ENCODE measurements at regions not wholly inside any gene's neighbourhood (a gene's known extent, or its start where the extent isn't known, plus 50 kb on each side); places are given as distances from the start of the nearest gene placed in this dataset.

DNA sequence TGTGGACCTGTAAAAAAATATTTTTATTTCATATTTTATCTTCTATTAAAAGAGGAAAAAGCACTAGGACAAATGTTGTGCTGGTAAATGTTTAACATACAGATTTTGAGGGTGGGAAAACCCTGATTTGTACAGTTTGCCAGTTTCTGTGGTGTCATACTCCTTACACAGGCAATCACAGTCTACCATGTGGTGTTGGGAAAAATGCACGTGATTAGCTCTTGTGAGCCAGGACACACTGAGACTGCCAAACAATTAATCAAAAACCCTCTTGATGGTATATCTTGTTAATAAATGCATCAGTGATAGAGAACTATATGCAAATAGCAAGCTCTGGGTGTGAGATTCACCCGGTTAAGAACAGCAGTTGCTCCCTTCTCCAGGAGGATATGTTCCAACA lies 136.5 kb upstream of the ZC3H11B start:
- WGBS, 2 donors, result 40 to 44% methylated on average over 2 of the region's 2 CpGs
- TF ChIP-seq POLR2A (IDR thresholded peaks at IDR 0.05) (no peak), CTCF (IDR thresholded peaks at IDR 0.05) (no peak)
- DNase-seq (ENCODE audit: low spot score in 2 of 2), result no peak
- H3K4me3 ChIP-seq (ENCODE audit: low read depth, poor library complexity, severe bottlenecking), result no peak overlapping the region
- intact Hi-C loops (cut with DNase I; ENCODE audit: low total_unique reads), result no loop called here

DNA sequence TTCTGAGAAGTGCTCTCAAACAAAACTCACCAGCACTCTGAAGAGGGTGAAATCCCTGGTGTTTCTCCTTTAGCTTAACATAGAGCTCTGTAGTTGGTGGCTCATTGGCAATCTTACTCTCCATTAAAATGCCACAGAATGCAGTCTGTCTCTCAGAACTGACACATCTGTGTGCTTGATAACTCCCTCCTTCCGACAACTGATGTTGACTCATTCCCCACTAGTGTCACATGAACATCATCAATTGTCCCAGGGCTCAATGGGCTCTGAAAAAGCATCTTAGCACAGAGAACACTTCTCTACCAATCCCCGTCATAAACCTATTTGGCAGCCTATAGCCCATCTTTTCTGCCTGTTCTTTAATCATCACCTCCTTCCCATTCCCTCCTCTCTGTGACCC lies 133.2 kb upstream of the ZC3H11B start:
- H3K4me3 ChIP-seq (ENCODE audit: low read depth, poor library complexity, severe bottlenecking), result no peak overlapping the region
- no peak for DNase-seq (ENCODE audit: low spot score in 2 of 2)
- no peak for TF ChIP-seq POLR2A (IDR thresholded peaks at IDR 0.05)
- no peak for TF ChIP-seq CTCF (IDR thresholded peaks at IDR 0.05)
- intact Hi-C loops (cut with DNase I; ENCODE audit: low total_unique reads), result no loop called here
- 96 to 98% methylated on average over 2 of the region's 2 CpGs for WGBS, 2 donors

GRCh38 chr1:219744652-219745469 lies 132.0 kb upstream of the ZC3H11B start:
- WGBS, 2 donors, result 58 to 68% methylated on average over 3 of the region's 3 CpGs
- no peak for DNase-seq (ENCODE audit: low spot score in 2 of 2)
- TF ChIP-seq POLR2A (IDR thresholded peaks at IDR 0.05) (no peak), CTCF (IDR thresholded peaks at IDR 0.05) (no peak)
- intact Hi-C loops (cut with DNase I; ENCODE audit: low total_unique reads), result no loop called here
- no peak overlapping the region for H3K4me3 ChIP-seq (ENCODE audit: low read depth, poor library complexity, severe bottlenecking)

DNA sequence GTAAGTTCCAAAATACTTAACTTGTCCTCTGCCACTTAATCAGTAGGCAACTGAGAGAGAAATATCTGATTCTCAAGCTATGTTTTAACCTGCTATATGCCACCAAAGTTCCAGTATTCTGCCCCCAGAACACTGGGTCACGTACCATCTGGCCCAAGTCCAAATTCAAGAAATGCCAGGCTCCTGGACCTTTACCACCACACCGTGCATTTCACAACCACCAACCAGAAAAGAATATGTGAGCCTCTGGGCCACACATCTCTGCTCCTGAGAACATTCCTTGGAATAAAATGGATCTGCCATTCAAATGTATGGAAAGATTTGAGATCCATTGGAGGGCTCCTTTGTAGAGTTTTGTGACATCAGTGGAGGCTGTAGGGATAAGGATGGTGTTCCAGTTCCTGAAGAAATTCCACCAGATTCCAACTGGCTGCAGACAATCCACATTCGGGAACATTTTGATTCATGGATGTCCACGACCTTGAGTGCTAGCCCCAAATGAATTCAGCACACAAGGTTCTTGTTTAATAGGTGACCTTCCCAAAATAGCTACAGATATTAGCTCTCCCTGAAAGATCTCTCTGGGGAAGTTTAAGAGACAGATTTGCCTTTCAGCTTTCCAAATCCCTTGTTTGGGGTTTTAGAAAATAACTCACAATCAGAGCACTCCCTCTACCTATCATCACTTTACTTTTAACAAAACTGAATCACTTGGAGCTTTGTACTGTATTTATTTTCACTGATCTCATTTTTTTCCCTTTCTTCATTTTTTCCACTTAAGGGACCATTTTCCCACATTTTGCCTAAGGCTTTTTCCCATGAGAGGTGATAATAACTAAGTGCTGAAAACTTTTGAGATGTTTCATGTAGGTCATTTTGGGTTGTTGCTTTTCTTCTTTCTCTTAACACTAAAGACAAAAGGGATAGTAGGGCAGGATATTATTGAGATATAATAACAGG lies 128.4 kb upstream of the ZC3H11B start:
- no peak for DNase-seq (ENCODE audit: low spot score in 2 of 2)
- 67 to 75% methylated on average over 4 of the region's 4 CpGs for whole genome bisulfite sequencing, 2 donors
- no peak for TF ChIP-seq CTCF (IDR thresholded peaks at IDR 0.05)
- TF ChIP-seq POLR2A (IDR thresholded peaks at IDR 0.05), result no peak
- no peak overlapping the region for H3K4me3 ChIP-seq (ENCODE audit: low read depth, poor library complexity, severe bottlenecking)
- intact Hi-C loops (cut with DNase I; ENCODE audit: low total_unique reads), result no loop called here

GRCh38 chr1:219733511-219734174 lies 120.7 kb upstream of the ZC3H11B start:
- H3K4me3 ChIP-seq (ENCODE audit: low read depth, poor library complexity, severe bottlenecking), result no peak overlapping the region
- WGBS, 2 donors, result 72 to 74% methylated on average over 5 of the region's 5 CpGs
- DNase-seq (ENCODE audit: low spot score in 2 of 2), result no peak
- intact Hi-C loops (cut with DNase I; ENCODE audit: low total_unique reads), result no loop called here
- TF ChIP-seq CTCF (IDR thresholded peaks at IDR 0.05) (no peak), POLR2A (IDR thresholded peaks at IDR 0.05) (no peak)

Data from lower leg skin (tissue), 4 donors.